ENCODE measurements at regions not wholly inside any gene's neighbourhood (a gene's known extent, or its start where the extent isn't known, plus 50 kb on each side); places are given as distances from the start of the nearest gene placed in this dataset.

DNA sequence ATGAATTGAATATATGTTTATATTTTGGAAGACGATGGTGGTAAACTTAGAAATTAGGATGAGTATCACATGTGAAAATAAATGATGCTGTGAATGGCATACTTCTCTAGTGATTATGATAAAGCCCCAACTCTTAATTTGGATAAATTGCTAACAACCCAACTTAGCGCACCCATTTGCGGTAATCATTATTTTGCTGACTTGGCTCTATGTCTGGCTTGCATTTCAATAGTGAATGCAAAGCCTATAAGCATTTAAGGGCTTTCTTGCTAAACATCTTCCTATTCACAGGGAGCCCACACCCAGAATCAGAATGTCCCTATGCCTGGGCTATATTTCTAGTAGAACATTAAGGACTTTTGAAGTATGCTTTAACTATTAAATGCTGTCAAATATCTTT is 910.7 kb upstream of the FANCL start:
- H3K36me3 ChIP-seq (ENCODE audit: insufficient read depth in 1 of 2, low read depth in 1 of 2), result no peaks in the 10 kb centered on the region
- no peak overlapping the region for H3K4me3 ChIP-seq
- WGBS, 3 donors, result 94 to 99% (median 97%) methylated on average over 3 of the region's 3 CpGs
- no peaks in the 10 kb centered on the region for H3K4me1 ChIP-seq
- no peak for ATAC-seq
- TF ChIP-seq, protein P1, sequence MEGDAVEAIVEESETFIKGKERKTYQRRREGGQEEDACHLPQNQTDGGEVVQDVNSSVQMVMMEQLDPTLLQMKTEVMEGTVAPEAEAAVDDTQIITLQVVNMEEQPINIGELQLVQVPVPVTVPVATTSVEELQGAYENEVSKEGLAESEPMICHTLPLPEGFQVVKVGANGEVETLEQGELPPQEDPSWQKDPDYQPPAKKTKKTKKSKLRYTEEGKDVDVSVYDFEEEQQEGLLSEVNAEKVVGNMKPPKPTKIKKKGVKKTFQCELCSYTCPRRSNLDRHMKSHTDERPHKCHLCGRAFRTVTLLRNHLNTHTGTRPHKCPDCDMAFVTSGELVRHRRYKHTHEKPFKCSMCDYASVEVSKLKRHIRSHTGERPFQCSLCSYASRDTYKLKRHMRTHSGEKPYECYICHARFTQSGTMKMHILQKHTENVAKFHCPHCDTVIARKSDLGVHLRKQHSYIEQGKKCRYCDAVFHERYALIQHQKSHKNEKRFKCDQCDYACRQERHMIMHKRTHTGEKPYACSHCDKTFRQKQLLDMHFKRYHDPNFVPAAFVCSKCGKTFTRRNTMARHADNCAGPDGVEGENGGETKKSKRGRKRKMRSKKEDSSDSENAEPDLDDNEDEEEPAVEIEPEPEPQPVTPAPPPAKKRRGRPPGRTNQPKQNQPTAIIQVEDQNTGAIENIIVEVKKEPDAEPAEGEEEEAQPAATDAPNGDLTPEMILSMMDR (IDR thresholded peaks at IDR 0.05), result no peak
- DNase-seq, result no peak
- intact Hi-C loops (cut with DNase I), result no loop called here
- no peaks in the 10 kb centered on the region for H3K9me3 ChIP-seq
- H3K27ac ChIP-seq, result no peak overlapping the region
- H3K27me3 ChIP-seq (ENCODE audit: insufficient read depth in 3 of 3, low read length in 2 of 3), result no peaks in the 10 kb centered on the region

DNA sequence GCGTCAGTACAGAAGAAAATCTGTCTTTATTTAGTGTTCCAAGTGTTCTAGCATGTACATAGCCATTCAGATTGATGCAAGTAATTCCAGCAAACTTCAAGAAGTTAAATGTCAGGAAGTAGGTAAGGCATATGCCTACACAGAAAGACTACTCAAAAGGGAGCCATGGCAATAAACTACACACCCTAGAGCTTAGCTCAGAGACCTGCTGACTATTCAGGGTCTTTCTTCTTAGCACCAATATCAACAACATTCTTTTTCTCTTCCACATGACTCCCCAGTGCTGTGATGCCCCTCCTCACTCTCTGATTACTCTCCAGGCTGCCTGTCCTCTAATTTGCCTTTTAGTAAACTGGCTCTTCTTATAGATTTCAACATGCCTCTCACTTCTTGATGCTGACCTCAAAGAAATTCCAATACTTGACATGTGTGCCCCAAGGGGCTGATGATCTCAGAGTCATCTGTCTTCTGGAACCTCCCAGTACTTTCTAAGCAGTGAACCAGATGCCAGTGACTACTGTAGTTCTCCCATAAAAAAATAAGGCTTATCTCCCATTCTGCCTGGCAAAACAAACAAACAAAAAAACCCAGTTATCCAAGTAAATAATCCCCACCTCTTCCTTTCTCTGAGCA is 909.2 kb upstream of the FANCL start:
- no peaks in the 10 kb centered on the region for H3K36me3 ChIP-seq (ENCODE audit: insufficient read depth in 1 of 2, low read depth in 1 of 2)
- H3K27me3 ChIP-seq (ENCODE audit: insufficient read depth in 3 of 3, low read length in 2 of 3), result no peaks in the 10 kb centered on the region
- DNase-seq (no peak), ATAC-seq (no peak)
- no peaks in the 10 kb centered on the region for H3K9me3 ChIP-seq
- no peaks in the 10 kb centered on the region for H3K4me1 ChIP-seq
- intact Hi-C loops (cut with DNase I), result no loop called here
- no peak overlapping the region for H3K27ac ChIP-seq
- WGBS, 3 donors, result 53 to 71% (median 58%) methylated on average over 1 of the region's 1 CpG
- no peak overlapping the region for H3K4me3 ChIP-seq
- TF ChIP-seq, protein P1 (IDR thresholded peaks at IDR 0.05), result no peak

DNA sequence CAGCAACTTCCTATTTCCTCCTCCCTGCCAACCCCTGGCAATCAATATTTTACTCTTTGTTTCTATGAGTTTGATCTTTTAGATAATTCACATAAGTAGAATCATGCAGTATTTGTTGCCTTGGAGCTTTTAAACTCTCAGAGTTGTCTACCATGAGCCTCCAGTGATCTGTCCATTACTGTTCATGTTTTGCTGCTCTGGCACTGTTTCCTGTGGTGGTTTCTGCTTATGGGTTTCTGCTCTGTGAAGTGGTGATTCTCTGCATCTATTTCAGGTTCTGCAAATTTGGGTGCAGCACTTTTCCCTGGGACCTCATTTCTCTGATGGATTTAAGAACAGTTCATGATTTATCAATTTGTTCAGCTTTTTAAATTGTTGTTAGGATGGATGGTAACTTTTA is 908.1 kb upstream of the FANCL start:
- DNase-seq (no peak), ATAC-seq (no peak)
- H3K4me1 ChIP-seq, result no peaks in the 10 kb centered on the region
- H3K27me3 ChIP-seq (ENCODE audit: insufficient read depth in 3 of 3, low read length in 2 of 3), result no peaks in the 10 kb centered on the region
- H3K9me3 ChIP-seq, result no peaks in the 10 kb centered on the region
- no peak overlapping the region for H3K27ac ChIP-seq
- H3K4me3 ChIP-seq, result no peak overlapping the region
- intact Hi-C loops (cut with DNase I), result no loop called here
- TF ChIP-seq, protein P1 (IDR thresholded peaks at IDR 0.05), result no peak
- no peaks in the 10 kb centered on the region for H3K36me3 ChIP-seq (ENCODE audit: insufficient read depth in 1 of 2, low read depth in 1 of 2)

DNA sequence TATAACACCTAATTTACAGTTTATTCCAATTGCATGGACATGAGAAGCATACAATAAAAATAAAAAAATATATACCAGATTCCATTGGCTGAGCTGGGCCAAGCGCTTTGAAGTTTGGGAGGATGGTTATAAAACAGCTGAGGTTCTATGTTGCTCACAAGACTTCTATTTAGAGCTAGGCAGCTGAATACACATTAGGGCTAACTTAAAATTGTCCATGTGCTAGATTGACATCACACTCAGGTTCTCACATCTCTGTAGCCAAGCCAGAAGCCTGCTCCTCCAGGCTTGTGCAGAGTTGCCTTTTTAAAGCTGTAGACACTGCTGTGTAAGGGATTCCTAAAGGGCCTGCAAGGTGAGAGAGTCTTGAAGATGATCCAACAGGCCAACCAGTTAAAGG is 871.1 kb upstream of the FANCL start:
- TF ChIP-seq, protein P1 (IDR thresholded peaks at IDR 0.05), result no peak
- no peak for DNase-seq
- 94 to 100% (median 95%) methylated on average over 1 of the region's 1 CpG for WGBS, 3 donors
- Histone ChIP-seq H3K27ac (no peak overlapping the region), H3K9me3 (no peaks in the 10 kb centered on the region), H3K4me1 (no peaks in the 10 kb centered on the region), H3K4me3 (no peak overlapping the region), H3K36me3 (ENCODE audit: insufficient read depth in 1 of 2, low read depth in 1 of 2) (no peaks in the 10 kb centered on the region), H3K27me3 (ENCODE audit: insufficient read depth in 3 of 3, low read length in 2 of 3) (no peaks in the 10 kb centered on the region)
- no peak for ATAC-seq
- intact Hi-C loops (cut with DNase I), result no loop called here

DNA sequence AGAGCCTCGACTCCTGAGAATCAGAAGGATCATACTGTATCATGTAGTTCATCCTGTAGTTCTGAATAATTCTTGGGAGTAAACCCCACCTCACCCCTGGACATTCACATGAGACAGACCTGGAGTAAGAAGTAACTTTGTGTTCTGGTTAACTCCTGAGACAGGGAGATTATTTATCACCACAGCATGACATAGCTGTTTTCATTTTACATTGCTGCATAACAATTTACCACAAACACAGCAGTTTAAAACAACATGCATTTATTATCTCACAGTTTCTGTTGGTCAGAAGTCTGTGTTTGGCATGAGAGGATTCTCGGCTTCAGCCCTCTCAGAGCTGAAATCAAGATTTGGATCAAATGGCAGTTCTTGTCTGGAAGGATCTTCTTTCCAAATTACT is 855.8 kb upstream of the FANCL start:
- H3K27me3 ChIP-seq (ENCODE audit: insufficient read depth in 3 of 3, low read length in 2 of 3), result peaks cover 0 to 3% (median 0%) of the 10 kb centered on the region in 3 donors
- no peak overlapping the region for H3K4me3 ChIP-seq
- no peak for DNase-seq
- H3K9me3 ChIP-seq, result no peaks in the 10 kb centered on the region
- intact Hi-C loops (cut with DNase I), result no loop called here
- TF ChIP-seq, protein P1 (IDR thresholded peaks at IDR 0.05), result no peak
- WGBS, 3 donors, result 69 to 74% (median 72%) methylated on average over 2 of the region's 2 CpGs
- H3K4me1 ChIP-seq, result no peaks in the 10 kb centered on the region
- ATAC-seq, result no peak
- H3K36me3 ChIP-seq (ENCODE audit: insufficient read depth in 1 of 2, low read depth in 1 of 2), result no peaks in the 10 kb centered on the region
- no peak overlapping the region for H3K27ac ChIP-seq
